SK-N-SH (cell line): ENCODE measurements at regions not wholly inside any gene's neighbourhood (a gene's known extent, or its start where the extent isn't known, plus 50 kb on each side); places are given as distances from the start of the nearest gene placed in this dataset.
A peak's percentile ranks its signal among the peaks of the same experiment; 100 is the strongest.

Experiments
- CTCF ChIA-PET: fragments of 300-600, 350-600 bp; formaldehyde crosslinking; extraction: SDS; loops from one replicate; lab custom pipeline; 2021; lab: Yijun Ruan, JAX
- POLR2A ChIA-PET: fragments of 350-600 bp; sonication (Branson Sonifier 250); formaldehyde crosslinking; extraction: SDS; loops from one replicate; lab custom pipeline; 2020; ENCODE audit warnings: antibody characterized with exemption, inconsistent platforms; lab: Yijun Ruan, JAX
- DNase-seq: peaks from one replicate; pipeline ENCODE4 v3.0.0; 2012
- H2AFZ ChIP-seq: fragments of 200-600 bp; sonication (generic); 2 replicates; pipeline ENCODE4 v1.8.1; 2016; ENCODE audit warnings: antibody characterized with exemption, mild to moderate bottlenecking, low read depth
- H3F3A ChIP-seq: fragments of 200-600 bp; sonication (generic); replicated peaks from 2 replicates; pipeline ENCODE3; 2016; ENCODE audit warnings: antibody characterized with exemption, mild to moderate bottlenecking; ENCODE audit not compliant: insufficient read depth
- H3K27ac ChIP-seq, 2 experiments: fragments of 200-500 bp in 1 of 2; fragments of 200-600 bp in 1 of 2; sonication (Bioruptor generic) in 1 of 2; sonication (generic), shearing (Covaris generic) in 1 of 2; 2 replicates each; pipeline versions ENCODE4 v1.5.1 to v1.6.1; 2014 to 2016; ENCODE audit warnings: low read depth in 2 of 2, inconsistent platforms in 1 of 2, low read length in 1 of 2, mild to moderate bottlenecking in 1 of 2, mixed read lengths in 1 of 2
- H3K27me3 ChIP-seq: fragments of 200-600 bp; sonication (generic), shearing (Covaris generic); 2 replicates; pipeline ENCODE4 v1.6.1; 2016; ENCODE audit warnings: mixed run types; ENCODE audit not compliant: insufficient read depth
- H3K36me3 ChIP-seq, 2 experiments: fragments of 200-500 bp in 1 of 2; fragments of 200-600 bp in 1 of 2; sonication (Bioruptor generic) in 1 of 2; sonication (generic) in 1 of 2; replicated peaks in 1 of 2; 2 replicates each; pipeline versions ENCODE3 to v1.5.1; 2014 to 2016; ENCODE audit warnings: low read length in 1 of 2, mild to moderate bottlenecking in 1 of 2; ENCODE audit not compliant: insufficient read depth in 2 of 2, control insufficient read depth in 1 of 2
- H3K4me1 ChIP-seq, 2 experiments: fragments of 200-500 bp in 1 of 2; fragments of 200-600 bp in 1 of 2; sonication (Bioruptor generic) in 1 of 2; sonication (generic), shearing (Covaris generic) in 1 of 2; 2 replicates each; pipeline versions ENCODE4 v1.5.1 to v1.6.1; 2014 to 2016; ENCODE audit warnings: low read depth in 1 of 2, low read length in 1 of 2, mixed run types in 1 of 2; ENCODE audit not compliant: insufficient read depth in 2 of 2, control insufficient read depth in 1 of 2
- H3K4me2 ChIP-seq: fragments of 200-600 bp; sonication (generic), shearing (Covaris generic); 2 replicates; pipeline ENCODE4 v1.6.1; 2017; ENCODE audit warnings: mixed run types
- H3K4me3 ChIP-seq, 2 experiments: fragments of 200-500 bp in 1 of 2; fragments of 200-600 bp in 1 of 2; sonication (Bioruptor generic) in 1 of 2; sonication (generic), shearing (Covaris generic) in 1 of 2; 2 replicates each; pipeline versions ENCODE4 v1.5.1 to v1.8.1; 2014 to 2016; ENCODE audit warnings: low read depth in 2 of 2, inconsistent platforms in 1 of 2, low read length in 1 of 2, mild to moderate bottlenecking in 1 of 2, mixed read lengths in 1 of 2, moderate library complexity in 1 of 2
- H3K79me2 ChIP-seq: fragments of 200-600 bp; sonication (generic); 2 replicates; pipeline ENCODE4 v1.8.1; 2017; ENCODE audit warnings: mild to moderate bottlenecking; ENCODE audit not compliant: insufficient read depth
- H3K9ac ChIP-seq: fragments of 200-600 bp; sonication (generic); 2 replicates; pipeline ENCODE4 v1.6.1; 2017; ENCODE audit warnings: mixed run types
- H3K9me2 ChIP-seq: fragments of 200-600 bp; sonication (generic); 2 replicates; pipeline ENCODE4 v1.6.1; 2017; ENCODE audit warnings: mixed run types
- H3K9me3 ChIP-seq: fragments of 200-600 bp; sonication (generic); 2 replicates; pipeline ENCODE4 v1.6.1; 2017; ENCODE audit warnings: mixed run types, mild to moderate bottlenecking, moderate library complexity
- H4K20me1 ChIP-seq: fragments of 200-600 bp; sonication (generic); 2 replicates; pipeline ENCODE4 v1.6.1; 2017; ENCODE audit warnings: mild to moderate bottlenecking, mixed run types; ENCODE audit not compliant: insufficient read depth
- CHD2 ChIP-seq: fragments of 150-350 bp; IDR thresholded peaks from 2 replicates; pipeline ENCODE4 v1.6.1; 2018; ENCODE audit warnings: low read length; ENCODE audit not compliant: partially characterized antibody
- ELF1 ChIP-seq: IDR thresholded peaks from 2 replicates; pipeline ENCODE4 v1.4.0; 2012
- EP300 ChIP-seq, 2 experiments: IDR thresholded peaks; 2 replicates each; pipeline versions ENCODE4 v1.4.0 to v1.6.1; 2012; ENCODE audit warnings: borderline replicate concordance in 1 of 2, low read depth in 1 of 2, low read length in 1 of 2
- EZH2phosphoT487 ChIP-seq: fragments of 200-600 bp; sonication (generic); IDR thresholded peaks from 2 replicates; pipeline ENCODE4 v1.6.1; 2017; ENCODE audit warnings: low read depth, mixed run types, mild to moderate bottlenecking, antibody characterized with exemption, moderate library complexity, borderline replicate concordance
- FOSL2 ChIP-seq: IDR thresholded peaks from 2 replicates; pipeline ENCODE4 v1.4.0; 2012; ENCODE audit warnings: low read depth, mild to moderate bottlenecking, moderate library complexity, borderline replicate concordance
- FOXJ3 ChIP-seq: sonication (generic); formaldehyde crosslinking; IDR thresholded peaks from 2 replicates; pipeline ENCODE4 v1.5.1; 2020; ENCODE audit warnings: mild to moderate bottlenecking, missing genetic modification reagents
- MAX ChIP-seq: IDR thresholded peaks from 2 replicates; pipeline ENCODE4 v1.4.0; 2012; ENCODE audit warnings: low read depth
- MXI1 ChIP-seq: IDR thresholded peaks from 2 replicates; pipeline ENCODE4 v1.6.1; 2012; ENCODE audit warnings: mild to moderate bottlenecking, low read depth, low read length, improper control_type of control experiment
- RCOR1 ChIP-seq: fragments of 150-350 bp; IDR thresholded peaks from 2 replicates; pipeline ENCODE4 v1.6.1; 2017; ENCODE audit warnings: antibody characterized with exemption, low read length
- RFX5 ChIP-seq: IDR thresholded peaks from 2 replicates; pipeline ENCODE4 v1.6.1; 2012; ENCODE audit warnings: mild to moderate bottlenecking, improper control_type of control experiment, low read length
- RXRA ChIP-seq: IDR thresholded peaks from 2 replicates; pipeline ENCODE4 v1.4.0; 2012; ENCODE audit warnings: low read depth, mild to moderate bottlenecking, borderline replicate concordance
- SIN3A ChIP-seq: IDR thresholded peaks from 2 replicates; pipeline ENCODE4 v1.6.1; 2012; ENCODE audit warnings: low read depth, mild to moderate bottlenecking, low read length, moderate library complexity, borderline replicate concordance
- SMC3 ChIP-seq: IDR thresholded peaks from 2 replicates; pipeline ENCODE4 v1.6.1; 2012; ENCODE audit warnings: low read depth, low read length, improper control_type of control experiment
- TAF1 ChIP-seq: IDR thresholded peaks from 2 replicates; pipeline ENCODE4 v1.6.1; 2012; ENCODE audit warnings: low read depth, mild to moderate bottlenecking, low read length, moderate library complexity, borderline replicate concordance
- TCF12 ChIP-seq: IDR thresholded peaks from 2 replicates; pipeline ENCODE4 v1.4.0; 2012
- USF2 ChIP-seq: fragments of 150-350 bp; IDR thresholded peaks from 2 replicates; pipeline ENCODE4 v1.6.1; 2017; ENCODE audit warnings: antibody characterized with exemption, low read length, low read depth, borderline replicate concordance
- WGBS: methylation state at CpG from one replicate; pipeline ENCODE4 v1.1.6; 2017; ENCODE audit warnings: low lambda C conversion rate; 5-methylcytosine and 5-hydroxymethylcytosine counted together
- TF ChIP-seq, protein P1 (sequence below): IDR thresholded peaks from 2 replicates; pipeline ENCODE4 v1.6.1; 2012; ENCODE audit warnings: mild to moderate bottlenecking, low read depth, low read length, moderate library complexity
- TF ChIP-seq, protein P2 (sequence below): IDR thresholded peaks from 2 replicates; pipeline ENCODE4; 2012
- TF ChIP-seq, protein P3 (sequence below): fragments of 150-350 bp; IDR thresholded peaks from 2 replicates; pipeline ENCODE4 v1.6.1; 2016; ENCODE audit warnings: mild to moderate bottlenecking, low read depth, low read length
- TF ChIP-seq, protein P4 (sequence below): IDR thresholded peaks from 2 replicates; pipeline ENCODE4 v1.4.0; 2012; ENCODE audit warnings: low read depth, borderline replicate concordance

DNA sequence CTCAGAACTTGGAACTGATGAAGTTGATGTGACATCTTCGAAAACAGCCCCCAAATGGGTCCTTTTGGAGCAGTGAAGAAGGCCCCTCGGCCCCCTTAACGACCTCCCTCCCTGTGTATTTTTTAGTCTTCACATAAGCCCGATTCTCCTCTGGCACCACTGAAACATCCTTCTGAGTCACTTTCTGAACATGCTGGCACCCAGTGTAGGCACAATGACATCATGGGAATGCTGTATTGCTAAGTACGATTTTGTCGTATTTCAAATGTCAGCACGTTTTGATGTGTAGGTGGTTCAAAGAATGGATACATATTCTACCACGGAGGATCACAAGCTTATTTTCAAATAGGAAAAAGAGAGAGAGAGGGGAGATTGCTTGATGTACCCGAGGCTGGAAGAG, 111.7 kb upstream of the RIOK3 start:
- no peak for TF ChIP-seq USF2
- TF ChIP-seq, protein P1, sequence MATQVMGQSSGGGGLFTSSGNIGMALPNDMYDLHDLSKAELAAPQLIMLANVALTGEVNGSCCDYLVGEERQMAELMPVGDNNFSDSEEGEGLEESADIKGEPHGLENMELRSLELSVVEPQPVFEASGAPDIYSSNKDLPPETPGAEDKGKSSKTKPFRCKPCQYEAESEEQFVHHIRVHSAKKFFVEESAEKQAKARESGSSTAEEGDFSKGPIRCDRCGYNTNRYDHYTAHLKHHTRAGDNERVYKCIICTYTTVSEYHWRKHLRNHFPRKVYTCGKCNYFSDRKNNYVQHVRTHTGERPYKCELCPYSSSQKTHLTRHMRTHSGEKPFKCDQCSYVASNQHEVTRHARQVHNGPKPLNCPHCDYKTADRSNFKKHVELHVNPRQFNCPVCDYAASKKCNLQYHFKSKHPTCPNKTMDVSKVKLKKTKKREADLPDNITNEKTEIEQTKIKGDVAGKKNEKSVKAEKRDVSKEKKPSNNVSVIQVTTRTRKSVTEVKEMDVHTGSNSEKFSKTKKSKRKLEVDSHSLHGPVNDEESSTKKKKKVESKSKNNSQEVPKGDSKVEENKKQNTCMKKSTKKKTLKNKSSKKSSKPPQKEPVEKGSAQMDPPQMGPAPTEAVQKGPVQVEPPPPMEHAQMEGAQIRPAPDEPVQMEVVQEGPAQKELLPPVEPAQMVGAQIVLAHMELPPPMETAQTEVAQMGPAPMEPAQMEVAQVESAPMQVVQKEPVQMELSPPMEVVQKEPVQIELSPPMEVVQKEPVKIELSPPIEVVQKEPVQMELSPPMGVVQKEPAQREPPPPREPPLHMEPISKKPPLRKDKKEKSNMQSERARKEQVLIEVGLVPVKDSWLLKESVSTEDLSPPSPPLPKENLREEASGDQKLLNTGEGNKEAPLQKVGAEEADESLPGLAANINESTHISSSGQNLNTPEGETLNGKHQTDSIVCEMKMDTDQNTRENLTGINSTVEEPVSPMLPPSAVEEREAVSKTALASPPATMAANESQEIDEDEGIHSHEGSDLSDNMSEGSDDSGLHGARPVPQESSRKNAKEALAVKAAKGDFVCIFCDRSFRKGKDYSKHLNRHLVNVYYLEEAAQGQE, result no peak
- TF ChIP-seq ELF1, result no peak
- TF ChIP-seq, protein P2, sequence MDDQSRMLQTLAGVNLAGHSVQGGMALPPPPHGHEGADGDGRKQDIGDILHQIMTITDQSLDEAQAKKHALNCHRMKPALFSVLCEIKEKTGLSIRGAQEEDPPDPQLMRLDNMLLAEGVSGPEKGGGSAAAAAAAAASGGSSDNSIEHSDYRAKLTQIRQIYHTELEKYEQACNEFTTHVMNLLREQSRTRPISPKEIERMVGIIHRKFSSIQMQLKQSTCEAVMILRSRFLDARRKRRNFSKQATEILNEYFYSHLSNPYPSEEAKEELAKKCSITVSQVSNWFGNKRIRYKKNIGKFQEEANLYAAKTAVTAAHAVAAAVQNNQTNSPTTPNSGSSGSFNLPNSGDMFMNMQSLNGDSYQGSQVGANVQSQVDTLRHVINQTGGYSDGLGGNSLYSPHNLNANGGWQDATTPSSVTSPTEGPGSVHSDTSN, result no peak
- TF ChIP-seq, protein P3, sequence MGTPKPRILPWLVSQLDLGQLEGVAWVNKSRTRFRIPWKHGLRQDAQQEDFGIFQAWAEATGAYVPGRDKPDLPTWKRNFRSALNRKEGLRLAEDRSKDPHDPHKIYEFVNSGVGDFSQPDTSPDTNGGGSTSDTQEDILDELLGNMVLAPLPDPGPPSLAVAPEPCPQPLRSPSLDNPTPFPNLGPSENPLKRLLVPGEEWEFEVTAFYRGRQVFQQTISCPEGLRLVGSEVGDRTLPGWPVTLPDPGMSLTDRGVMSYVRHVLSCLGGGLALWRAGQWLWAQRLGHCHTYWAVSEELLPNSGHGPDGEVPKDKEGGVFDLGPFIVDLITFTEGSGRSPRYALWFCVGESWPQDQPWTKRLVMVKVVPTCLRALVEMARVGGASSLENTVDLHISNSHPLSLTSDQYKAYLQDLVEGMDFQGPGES, result no peak
- no peak for TF ChIP-seq EP300 (IDR thresholded peaks at IDR 0.05; ENCODE audit: borderline replicate concordance in 1 of 2, low read depth in 1 of 2, low read length in 1 of 2)
- TF ChIP-seq TCF12, result no peak
- TF ChIP-seq RCOR1, result no peak
- no peak for TF ChIP-seq FOXJ3
- TF ChIP-seq MXI1, result no peak
- TF ChIP-seq RFX5, result no peak
- no peak for TF ChIP-seq MAX
- TF ChIP-seq, protein P4, sequence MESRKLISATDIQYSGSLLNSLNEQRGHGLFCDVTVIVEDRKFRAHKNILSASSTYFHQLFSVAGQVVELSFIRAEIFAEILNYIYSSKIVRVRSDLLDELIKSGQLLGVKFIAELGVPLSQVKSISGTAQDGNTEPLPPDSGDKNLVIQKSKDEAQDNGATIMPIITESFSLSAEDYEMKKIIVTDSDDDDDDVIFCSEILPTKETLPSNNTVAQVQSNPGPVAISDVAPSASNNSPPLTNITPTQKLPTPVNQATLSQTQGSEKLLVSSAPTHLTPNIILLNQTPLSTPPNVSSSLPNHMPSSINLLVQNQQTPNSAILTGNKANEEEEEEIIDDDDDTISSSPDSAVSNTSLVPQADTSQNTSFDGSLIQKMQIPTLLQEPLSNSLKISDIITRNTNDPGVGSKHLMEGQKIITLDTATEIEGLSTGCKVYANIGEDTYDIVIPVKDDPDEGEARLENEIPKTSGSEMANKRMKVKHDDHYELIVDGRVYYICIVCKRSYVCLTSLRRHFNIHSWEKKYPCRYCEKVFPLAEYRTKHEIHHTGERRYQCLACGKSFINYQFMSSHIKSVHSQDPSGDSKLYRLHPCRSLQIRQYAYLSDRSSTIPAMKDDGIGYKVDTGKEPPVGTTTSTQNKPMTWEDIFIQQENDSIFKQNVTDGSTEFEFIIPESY, result no peak
- no peak for TF ChIP-seq SMC3
- TF ChIP-seq TAF1, result no peak
- TF ChIP-seq SIN3A, result no peak
- TF ChIP-seq EZH2phosphoT487, result no peak
- no peak for TF ChIP-seq RXRA
- TF ChIP-seq FOSL2, result no peak
- no peak for TF ChIP-seq CHD2
- DNase-seq, result no peak
- H2AFZ ChIP-seq, result no peak overlapping the region

More for the DNA sequence above, 111.7 kb upstream of the RIOK3 start:
- Histone ChIP-seq H3K9me2 (no peaks in the 10 kb centered on the region), H3K27ac (0 out of 4 replicates have a peak overlapping the region, but pooled peaks of 1 of the 2 experiments have one; percentile 17), H3K4me3 (no peak overlapping the region), H3K27me3 (no peaks in the 10 kb centered on the region), H3K9me3 (no peaks in the 10 kb centered on the region), H4K20me1 (no peaks in the 10 kb centered on the region), H3K4me1 (peaks cover 2 to 6% of the 10 kb centered on the region in 2 experiments; a peak in 2 of 4 replicates), H3F3A (peaks cover 9% of the 10 kb centered on the region), H3K4me2 (no peak overlapping the region), H3K9ac (no peak overlapping the region), H3K79me2 (no peaks in the 10 kb centered on the region), H3K36me3 (no peaks in the 10 kb centered on the region)
- POLR2A ChIA-PET, result no interaction called here
- CTCF ChIA-PET, result no interaction called here
- WGBS, result 71% methylated on average over 9 of the region's 9 CpGs
